HG03135 (cell line): ENCODE measurements at regions not wholly inside any gene's neighbourhood (a gene's known extent, or its start where the extent isn't known, plus 50 kb on each side); places are given as distances from the start of the nearest gene placed in this dataset.

Experiments
- ATAC-seq: cut with Tn5 transposase; IDR thresholded peaks from one replicate; pipeline ENCODE4 v1.9.1; 2021; ENCODE audit warnings: mild to moderate bottlenecking, moderate library complexity; ENCODE audit not compliant: unreplicated experiment

DNA sequence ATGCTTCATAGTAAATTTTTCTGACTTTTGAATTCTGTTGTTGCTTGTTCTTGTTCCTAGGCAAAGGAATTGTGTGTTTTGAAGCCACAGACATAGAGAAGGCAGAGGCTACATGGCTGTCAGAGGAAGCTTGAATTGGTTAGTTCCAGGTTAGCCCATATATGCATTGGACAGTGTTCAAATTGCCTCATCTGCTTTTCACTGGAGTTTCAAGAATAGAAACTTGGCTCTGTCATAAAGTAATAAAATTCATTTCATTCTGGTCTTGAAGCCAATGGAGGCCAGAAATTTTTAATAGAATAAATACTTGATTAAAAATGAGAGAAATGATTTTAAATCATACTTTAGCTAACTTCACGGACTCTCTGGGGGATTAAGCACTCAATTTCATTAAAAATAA, 178.0 kb downstream of the YIPF5 start:
- no peak for ATAC-seq

DNA sequence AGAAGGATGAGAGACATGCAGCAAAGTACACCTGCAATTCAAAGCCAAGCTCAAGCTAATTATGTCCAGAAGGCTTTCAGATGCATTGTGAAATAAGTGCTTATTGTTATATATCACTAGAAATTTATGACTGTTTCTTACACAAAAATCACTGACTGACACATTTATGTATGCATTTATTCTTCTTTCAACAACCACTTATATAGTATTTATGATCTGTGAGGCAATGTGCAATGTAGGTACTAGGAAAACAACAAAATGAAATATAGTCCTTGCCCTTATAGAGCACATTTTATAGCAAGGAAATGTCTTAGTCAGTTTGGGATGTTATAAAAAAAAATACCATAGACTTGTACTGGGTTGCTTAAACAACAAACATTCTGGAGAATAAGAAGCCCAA, 167.6 kb downstream of the YIPF5 start:
- ATAC-seq: no peak

DNA sequence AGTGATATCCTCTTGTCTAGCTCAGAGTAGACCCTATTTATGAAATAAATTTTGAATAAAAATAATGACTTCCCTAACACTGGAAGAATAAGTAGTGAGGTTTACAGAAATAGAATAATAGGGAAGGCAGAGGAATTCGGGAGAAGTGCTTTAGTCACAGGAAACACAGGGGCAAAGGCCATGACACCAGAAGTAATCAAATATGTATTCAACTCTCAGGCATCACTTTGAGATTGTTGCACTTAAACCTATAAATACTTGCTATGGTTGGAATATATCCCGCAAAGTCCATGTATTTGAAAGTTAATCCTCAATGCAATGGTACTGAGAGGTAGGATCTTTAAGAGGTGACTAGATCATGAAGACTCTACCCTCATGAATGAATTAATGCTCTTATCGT, 166.8 kb downstream of the YIPF5 start:
- no peak for ATAC-seq

DNA sequence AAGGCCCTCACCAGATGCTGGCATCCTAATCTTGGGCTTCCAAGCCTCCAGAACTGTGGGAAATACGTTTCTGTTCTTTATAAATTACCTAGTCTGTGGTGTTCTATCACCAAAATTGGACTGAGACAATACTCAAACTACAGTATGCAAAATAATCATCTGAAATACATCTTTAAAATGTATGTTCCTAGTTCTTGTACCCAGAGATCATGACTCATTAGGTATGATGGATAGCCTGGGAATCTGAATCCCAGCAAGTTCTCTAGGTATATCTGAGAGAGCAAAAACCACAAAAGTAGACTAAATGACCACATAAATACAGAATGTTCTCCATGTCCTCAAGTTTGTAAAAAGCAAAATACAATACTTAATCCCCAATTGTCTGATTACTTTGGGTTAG, 166.3 kb downstream of the YIPF5 start:
- ATAC-seq: no peak

DNA sequence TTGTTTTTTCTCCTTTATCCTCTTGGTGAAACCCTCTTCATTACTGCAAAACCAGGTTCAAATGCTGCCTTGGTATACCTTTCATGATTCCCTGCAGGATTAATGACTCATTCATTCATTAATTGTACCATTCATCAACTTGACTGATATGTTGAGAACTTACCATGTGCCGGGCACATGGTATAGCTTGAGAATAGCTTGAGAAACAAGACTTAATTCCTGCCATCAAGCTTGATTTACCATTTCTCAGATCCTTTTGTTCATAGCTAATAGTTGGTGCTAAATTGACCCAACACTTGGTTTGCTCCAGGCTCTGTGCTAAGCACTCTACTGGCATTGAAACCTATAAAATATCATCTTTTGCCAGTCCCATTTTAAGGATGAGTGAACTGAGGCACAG, 165.7 kb downstream of the YIPF5 start:
- ATAC-seq: no peak

DNA sequence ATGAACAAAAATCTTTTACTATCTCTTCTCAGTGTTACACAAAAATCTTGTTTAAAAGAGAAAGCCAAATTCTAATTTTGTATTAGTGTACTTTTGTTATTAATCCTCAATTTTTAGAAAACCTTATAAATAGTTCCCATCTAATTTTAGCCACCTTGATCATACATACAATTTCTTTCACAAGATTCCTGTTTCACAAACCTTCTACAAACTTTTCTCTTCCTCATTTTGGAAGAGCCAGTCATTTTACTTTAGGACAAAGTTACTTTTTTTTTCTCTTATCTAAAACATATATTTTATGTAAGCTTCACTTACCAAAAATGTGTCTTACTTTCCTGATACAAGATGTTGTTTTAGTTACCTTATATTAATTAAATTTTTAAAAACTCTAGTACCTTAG, 161.3 kb downstream of the YIPF5 start:
- no peak for ATAC-seq

DNA sequence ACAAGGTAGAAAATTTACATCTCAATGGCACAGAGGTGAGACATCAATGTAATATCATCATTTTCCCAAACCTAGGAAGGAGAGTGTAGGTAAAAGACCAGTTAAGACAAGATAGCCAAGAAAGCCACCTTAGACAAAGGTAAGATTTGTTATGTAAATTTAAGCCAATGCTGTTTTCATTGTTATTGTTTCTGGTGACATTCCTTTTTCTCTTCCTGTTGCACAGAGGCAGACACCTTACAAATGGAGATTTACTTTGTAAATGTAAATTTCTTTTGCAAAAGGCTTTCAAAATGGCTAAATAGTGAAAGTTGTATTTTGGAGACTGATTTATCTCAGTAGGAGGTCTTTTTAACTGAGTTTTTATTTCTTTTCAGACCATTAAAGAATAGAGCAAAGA, 159.1 kb downstream of the YIPF5 start:
- ATAC-seq: no peak

DNA sequence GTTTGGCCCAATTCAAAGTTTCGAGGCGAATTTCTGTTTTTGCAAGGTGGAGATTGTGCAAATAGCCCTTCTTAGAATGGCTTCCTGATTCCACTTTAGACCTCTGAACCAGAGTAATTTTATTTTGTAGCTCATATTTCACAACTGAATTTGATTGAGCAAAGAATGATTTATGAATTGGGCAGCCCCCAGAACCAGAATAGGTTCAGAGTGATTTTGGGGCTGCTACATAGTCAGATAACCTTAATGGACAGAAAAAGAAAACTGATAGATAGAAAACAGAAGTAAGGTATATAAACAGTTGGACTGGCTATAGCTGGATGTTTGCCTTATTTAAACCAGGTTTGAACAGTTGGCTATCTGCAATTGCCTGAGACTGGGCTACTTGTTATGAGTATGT, 156.6 kb downstream of the YIPF5 start:
- ATAC-seq: no peak

DNA sequence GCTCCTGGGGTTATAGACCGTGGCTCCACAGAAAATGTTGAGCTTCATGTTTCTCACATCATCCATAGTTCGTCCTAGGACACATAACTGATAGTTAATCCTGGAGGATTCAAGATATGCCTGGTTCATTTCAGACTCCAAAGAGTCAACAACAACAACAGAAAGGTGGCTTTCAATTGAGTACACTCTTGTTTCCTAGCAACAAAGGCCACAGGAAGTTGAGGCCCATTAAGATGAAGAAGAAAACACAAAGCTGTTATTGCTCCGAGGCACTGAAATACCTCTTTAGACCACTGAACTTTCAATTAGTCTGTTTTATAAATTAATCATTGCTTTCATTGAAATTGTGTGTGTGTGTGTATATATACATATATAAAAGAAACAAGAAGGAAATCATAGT, 154.5 kb downstream of the YIPF5 start:
- ATAC-seq: no peak

DNA sequence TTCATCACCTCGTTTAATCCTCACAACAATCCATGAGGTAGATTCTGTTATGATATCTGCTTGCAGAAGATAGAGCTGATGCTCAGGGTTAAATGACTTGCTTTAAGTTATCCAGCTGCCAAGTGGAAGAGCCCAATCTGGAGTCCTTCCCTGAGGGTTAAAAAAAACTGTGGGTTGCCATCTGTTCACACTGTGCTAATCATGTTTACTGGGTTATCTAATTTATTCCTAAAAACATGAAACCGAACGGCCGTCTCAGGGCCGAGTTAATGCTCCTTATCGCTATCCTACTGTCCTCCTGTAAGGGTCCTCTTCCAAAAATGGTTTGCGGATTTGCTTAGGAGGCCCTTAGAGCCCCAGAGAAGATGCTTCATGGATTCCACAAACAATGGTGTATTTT, 153.3 kb downstream of the YIPF5 start:
- no peak for ATAC-seq

DNA sequence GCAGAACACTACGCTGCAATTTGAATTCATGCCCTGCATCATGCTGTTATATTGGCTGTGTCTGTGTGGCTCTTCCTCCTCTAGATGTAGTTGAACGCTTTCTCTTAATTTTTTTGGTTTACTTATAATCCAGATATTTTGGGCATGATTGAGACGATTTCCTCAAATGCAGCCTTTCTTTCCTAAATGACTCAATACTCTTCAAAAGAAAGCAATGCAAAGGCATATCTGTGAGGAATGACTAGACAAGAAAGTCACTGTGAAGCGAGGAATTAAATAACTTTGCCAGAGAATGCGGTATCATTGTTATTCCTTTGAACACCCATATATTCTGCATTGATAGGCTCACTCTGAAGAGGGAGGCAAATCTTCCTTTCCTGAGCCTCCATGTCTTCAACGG, 152.8 kb downstream of the YIPF5 start:
- ATAC-seq: no peak

DNA sequence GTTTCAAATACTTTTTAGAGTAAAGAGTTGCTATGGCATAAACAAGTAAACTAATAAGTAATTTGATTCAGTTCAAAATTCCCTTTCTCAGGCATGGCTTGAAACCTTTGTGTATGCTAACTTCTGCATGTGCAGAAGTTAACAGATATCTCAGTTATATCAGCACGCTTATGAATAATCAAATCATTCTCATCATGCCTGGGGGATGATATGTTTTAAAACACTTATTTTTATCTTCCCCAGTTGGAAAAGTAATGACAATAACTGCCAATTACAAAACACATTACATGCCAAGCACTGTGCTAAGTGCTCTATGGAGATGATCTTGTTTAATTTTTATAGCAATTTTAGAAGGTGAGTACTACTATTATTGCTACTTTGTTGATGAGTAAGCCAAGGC, 146.4 kb downstream of the YIPF5 start:
- ATAC-seq: no peak

DNA sequence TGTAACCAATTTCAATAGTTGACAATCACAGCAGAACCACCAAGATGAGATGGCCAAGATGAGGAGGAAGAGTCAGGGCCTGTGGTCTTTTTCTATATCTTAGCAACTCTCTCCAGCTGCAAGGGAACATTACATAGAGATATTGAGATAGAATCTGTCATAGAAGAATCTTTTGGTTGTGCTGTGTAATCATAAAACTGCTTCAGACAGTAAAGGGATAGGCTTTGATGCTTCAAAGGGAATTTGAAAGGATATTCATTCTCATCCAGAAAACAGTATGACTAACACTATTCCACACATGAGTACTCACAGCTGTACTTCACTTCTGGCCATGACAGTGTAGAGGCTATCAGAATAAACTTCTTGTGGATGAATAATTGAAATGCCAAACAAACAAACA, 145.9 kb downstream of the YIPF5 start:
- no peak for ATAC-seq

DNA sequence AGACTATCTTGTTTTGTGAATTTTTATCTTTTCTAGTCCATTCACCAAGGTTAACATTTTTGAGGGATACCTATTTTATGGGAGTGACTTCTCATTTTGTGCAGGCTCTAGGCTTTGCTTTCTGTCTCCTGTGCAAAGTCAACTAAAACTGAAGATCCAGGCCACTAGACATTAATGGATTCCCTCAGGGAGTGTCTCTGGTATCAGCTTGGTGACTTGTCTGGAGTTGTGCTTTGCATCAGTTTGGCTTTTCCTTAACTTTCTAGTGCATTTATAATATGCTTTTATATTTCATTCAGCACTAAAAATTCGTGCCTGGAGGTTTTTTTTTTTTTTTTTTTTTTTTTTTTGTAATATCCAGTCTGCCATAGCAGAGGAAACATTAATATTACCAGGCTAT, 144.2 kb downstream of the YIPF5 start:
- ATAC-seq: no peak

DNA sequence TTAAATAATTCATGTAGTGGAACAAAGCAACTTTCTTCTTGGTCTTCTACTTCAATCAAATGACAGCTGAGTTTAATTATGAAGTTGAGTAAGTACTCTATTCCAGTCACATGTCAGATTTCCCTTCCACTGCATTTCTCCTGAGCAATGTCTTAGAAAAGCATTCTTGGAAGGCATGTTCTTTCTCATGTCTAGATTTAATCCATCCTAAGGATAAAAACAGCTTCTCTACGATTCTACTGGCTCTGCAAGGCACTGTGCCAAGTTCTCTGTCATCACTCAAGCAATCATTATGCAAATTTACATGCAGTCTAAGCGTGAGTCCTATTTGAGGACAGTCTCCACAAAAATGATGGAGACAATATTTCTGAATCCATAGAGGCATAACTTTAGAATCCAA, 142.4 kb downstream of the YIPF5 start:
- no peak for ATAC-seq

DNA sequence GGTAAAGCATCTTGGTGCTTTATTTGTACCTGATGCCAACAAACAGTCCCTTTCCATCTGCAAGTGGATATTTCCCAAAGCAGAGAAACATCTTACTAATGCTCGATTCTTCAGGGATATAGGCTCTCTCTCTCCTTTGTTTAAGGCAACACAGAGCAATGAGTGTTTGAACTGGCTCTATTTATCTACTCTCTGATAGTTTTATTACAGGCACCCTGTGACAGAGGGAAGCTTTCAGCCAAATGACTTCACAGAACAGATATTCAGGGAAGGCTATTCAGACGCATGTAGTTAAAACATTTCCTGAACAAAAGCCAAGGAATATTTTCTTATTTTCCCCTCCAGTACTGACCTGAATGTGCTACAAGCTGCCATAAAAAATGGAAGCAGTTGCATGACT, 141.8 kb downstream of the YIPF5 start:
- no peak for ATAC-seq

DNA sequence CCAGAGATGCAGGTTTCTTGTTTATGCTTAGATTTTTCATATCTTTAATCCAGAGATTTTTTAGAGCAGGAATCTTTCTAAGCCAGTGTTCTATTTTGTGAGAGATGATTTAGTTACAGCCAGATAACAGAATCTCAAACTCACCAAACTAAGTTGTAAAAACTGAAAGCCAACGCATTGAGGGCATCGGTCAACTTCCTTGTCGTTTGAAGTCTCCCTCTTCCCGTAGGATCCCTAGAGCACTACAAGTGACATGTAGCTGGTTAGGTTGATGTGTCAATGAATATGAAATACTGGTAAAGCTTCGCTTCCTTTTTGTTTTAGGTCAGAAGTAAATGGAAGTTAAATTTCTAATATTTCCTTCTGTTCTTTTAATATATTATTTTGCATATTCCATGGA, 139.6 kb downstream of the YIPF5 start:
- ATAC-seq: no peak

DNA sequence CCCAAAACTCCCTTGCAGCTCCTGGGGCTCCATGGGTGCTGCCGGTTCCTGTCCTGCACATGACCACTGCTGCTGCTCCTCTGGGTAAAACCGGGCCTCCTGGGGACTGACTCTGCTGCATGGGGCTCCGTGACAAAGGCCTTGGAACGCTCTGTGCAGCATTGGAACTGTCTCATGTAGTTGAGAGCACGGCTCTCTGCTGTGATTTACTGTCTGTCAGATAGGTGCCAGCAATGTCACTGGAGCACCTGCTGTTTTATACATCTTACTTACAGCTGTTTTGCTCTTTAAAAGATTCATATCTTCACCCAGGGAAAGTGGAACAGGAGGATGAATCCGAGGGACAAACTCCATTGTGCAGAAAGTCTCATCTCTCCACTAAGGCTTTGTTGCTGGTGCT, 138.1 kb downstream of the YIPF5 start:
- no peak for ATAC-seq

DNA sequence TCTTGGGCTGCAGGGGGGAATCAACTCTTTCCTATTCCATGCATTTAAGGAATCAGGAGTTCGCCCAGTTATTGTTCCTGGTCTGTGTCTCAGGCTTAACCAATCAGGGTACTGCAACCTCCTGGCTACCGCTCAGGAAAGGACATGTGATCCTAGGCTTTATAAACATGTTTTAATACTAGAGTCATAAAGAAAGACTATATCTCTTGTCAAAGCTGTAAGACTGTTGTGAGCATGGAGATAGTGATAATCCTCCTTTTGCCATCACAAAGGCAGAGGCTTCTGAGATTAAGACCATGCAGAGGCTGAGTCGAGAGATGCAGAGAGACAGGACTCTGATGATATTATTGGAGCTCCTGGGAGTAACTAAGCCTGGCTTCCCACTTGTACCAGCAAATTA, 137.0 kb downstream of the YIPF5 start:
- ATAC-seq: no peak

DNA sequence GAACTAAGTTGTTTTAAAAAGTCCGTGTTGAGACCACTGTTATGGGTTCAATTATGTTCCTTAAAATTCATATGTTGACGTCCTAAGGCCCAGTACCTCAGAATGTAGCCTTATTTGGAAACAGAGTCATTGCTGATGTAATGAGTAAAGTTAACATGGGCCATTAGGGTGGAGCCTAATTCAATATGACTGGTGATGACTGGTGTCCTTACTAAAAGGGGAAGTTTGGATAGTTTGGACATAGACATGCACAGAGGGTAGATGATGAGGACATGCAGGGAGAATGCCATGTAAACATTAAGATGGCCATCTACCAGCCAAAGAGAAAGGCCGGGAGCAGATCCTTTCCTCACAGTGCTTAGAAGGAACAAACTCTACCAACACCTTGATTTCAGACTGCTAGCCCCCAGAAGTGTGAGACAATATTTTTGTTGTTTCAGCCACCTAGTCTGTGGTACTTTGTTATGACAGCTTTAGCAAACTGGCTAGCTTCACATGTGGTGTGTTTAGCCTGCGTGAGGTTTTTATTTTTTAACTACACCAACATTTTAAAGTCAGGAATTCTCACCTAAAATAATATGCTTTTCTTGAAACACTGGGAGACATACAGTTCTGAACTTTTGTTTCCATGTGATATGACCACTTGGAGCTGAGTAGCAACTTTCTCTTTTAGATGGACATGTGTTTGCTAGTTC, 135.3 kb downstream of the YIPF5 start:
- no peak for ATAC-seq

DNA sequence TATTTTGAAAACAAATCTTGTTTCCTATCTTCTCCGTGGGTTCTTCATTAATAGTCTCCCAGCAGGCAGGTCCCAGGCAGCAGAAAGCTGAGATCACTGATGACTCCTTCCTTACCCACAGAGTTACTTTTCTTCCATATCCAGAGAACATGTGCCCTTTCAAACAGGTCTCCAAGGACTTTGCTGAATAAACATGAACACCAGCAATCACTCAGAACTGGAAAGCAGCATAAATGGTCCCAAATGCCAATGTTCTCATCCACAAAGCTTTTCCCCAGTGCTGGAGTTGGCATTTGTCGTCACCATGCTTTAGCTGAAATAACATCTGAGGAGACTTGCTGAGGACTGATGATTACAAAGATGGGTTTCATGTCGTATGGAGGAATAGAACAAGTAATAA, 134.0 kb downstream of the YIPF5 start:
- ATAC-seq: no peak

DNA sequence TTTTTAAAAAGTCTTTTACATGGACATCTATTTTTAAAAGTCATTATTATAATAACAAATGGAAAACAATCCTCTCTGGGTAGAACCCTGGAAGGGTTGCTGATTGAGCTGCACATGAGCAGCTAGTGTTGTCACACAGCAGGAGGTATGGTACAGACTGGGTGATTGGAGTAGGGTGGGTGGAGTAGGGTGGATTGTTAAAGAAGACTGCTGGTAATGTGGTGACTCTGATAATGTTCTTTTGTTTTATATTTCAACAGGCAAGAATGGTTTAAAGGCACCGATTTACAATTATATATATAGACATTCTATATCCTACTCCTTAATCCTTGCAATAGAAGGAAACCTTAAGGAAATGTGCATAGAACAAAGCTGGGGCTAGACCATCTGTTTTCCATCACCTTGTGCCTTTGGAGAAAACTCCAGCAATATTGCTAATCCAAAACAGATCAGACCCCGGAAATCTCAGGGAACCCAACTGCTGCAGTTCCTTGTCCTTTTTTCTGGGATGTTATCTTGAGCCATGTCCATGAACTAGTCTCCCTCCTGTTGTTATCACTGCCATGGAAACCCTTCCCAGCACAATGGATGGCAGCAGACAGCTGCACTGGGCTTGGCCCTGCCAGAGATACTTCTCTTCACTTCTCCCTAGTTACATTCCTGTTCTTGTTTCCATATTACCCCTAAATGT, 129.7 kb downstream of the YIPF5 start:
- ATAC-seq: no peak

DNA sequence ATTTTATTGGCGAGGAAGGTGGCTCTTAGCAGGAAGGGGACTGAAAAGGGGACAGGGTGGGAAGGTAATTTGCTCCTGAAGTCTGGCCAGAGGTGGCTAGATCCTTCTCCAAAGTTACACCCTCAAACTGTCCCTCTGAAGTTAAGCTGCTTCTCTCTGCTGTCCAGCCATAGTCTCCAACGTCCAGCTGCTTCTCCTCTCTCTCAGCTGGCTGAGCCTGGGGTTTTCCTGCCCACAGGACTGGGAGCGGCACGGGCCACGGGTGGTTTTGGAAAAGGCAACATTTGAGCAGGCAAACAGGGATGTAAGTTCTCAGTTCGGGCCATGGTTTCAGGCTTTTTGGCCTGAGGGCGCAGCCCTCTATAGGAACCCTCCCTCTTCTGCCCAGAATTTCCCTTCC, 128.3 kb downstream of the YIPF5 start:
- ATAC-seq: no peak
